HK-2 (cell line): ENCODE measurements at regions not wholly inside any gene's neighbourhood (a gene's known extent, or its start where the extent isn't known, plus 50 kb on each side); places are given as distances from the start of the nearest gene placed in this dataset.

Experiments used
- DNase-seq: peaks from one replicate; pipeline ENCODE4 v3.0.0-alpha.2; 2018; ENCODE audit not compliant: unreplicated experiment

GRCh38 chr1:219523411-219523810 is 89.5 kb downstream of the ZC3H11B start:
- DNase-seq: no peak

DNA sequence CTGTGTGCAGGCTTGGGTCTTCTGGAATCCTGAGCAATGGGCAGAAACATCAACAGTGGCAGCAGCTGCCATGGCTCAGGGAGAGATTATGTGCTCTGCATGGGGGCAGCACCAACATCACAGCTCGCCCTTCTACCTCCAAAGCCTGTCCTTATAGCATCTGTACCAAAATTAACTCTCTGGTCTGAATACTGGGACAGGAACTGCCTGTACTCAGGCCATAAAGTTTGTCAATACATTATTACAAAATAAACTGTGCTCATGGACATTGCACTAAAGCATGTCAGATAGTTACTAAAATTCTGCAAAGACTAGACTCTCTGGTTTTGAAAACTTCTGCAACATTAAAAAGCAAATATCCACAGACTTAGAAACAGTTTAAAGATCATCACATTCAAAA is 91.6 kb downstream of the ZC3H11B start:
- DNase-seq: no peak

DNA sequence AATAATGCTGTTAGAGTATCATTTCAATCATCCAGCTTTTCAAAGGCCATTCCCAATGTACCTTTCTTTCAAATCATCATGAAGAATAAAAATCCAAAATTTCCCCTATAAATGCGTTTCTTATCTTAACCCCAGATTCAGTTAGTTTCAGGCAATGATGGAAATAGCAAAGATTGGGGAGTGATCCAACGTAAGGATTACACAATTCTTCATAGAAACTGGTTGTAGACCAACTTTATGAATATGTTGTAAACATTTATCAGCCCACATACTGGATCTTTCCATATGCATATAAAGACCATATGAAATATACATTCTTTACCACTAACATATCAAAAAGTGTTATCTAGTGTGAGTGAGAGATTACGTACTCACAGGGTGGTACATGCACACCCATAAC is 92.7 kb downstream of the ZC3H11B start:
- DNase-seq: no peak

GRCh38 chr1:219518907-219519248 is 94.0 kb downstream of the ZC3H11B start:
- DNase-seq: no peak

DNA sequence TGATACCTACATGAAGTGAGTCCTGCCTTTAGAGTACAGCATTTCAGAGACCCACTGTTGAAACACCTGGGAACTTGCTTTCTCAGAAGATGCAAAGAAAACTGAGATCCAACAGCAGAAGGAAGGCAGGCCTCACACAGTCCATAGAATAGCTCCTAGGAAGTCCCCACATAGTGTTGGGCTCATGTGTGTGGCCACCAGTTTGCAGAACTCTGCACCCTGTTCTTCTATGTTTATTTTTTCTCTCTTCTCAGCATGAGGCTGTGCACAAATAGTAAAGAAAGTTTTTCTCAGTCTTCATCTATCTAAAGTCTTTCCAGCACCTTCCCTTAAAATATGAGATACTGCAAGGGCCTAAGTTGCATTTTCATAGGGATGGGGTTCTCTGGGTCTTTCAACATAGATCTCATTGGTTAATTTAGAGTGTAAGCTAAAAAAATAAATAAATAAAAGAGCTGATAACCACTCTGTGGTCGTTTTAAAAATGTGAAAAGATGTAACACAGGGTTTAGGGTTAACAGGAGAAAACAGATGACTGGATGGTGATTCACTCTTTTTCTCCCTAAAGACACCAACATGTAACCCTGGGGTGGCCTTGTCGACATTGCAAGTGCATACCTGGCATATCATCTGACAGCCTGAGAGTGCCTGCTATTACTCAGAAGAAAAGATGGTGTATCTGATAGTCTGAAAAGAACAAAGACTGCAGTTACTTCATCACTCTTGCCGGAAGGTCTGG is 94.6 kb downstream of the ZC3H11B start:
- DNase-seq: peak; percentile 44

DNA sequence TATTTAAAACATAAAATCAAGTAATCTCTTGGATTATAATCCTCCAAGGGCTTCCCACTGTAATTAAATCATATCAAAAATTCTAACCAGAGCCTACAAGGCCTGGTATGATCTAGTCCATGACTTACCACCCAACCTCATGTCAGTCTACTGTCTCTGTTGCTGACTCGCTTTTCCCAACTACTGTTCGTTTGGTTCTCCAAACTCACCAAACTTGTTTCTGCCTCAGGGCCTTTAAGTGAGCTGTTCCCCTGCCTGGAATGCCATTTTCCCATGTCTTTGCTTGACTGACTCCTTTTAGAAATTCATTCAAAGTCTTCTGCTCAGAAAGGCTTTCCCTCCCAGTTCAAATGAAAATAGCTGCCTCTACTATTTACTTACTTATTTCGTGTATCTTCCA is 95.9 kb downstream of the ZC3H11B start:
- DNase-seq: no peak

- DNase-seq: no peak
Measured at GRCh38 chr1:219514728-219515127, 98.2 kb downstream of the ZC3H11B start.

- DNase-seq: no peak
Measured at GRCh38 chr1:219507437-219507836, 105.5 kb downstream of the ZC3H11B start.

DNA sequence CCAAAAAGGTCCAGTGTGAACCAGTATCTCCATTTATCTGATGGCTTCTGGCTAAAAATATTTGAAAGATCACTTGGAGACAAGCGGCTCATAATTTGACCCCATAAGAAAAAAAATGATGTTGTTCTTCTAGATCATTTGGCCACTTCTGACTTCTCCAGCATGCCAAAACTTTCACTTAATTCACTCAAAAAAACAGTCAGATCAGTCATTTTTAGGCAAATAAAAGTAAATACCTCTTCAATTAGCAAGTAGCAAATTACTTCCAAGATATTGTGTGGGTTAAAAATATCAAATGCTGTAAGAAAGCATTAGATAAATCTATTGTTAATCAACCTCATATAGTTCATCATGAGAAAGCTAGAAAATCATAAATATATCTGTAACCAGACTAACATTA is 106.0 kb downstream of the ZC3H11B start:
- DNase-seq: no peak

- no peak for DNase-seq
Measured at GRCh38 chr1:219506473-219506899, 106.4 kb downstream of the ZC3H11B start.

DNA sequence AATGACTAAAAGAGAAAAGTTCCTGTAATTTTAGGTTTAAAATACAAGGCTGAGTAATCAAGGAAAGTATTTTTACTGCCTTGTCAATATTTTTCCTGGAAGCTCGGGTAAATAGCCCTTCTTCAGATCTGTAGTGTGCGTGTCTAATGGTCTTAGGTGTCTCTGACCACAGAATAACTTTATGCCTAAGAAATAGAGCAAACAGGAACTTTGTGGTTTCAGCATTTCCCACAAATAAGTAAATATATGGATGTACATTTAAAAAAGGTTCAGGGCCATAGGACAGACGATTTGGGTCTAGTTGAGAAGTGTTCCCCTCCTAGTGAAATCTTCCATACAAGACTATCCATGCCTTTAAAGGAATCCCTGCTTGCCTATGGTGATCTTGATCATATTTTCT is 107.0 kb downstream of the ZC3H11B start:
- no peak for DNase-seq

GRCh38 chr1:219503604-219504003 is 109.3 kb downstream of the ZC3H11B start:
- no peak for DNase-seq

- no peak for DNase-seq
Measured at GRCh38 chr1:219500327-219500897, 112.5 kb downstream of the ZC3H11B start.

DNA sequence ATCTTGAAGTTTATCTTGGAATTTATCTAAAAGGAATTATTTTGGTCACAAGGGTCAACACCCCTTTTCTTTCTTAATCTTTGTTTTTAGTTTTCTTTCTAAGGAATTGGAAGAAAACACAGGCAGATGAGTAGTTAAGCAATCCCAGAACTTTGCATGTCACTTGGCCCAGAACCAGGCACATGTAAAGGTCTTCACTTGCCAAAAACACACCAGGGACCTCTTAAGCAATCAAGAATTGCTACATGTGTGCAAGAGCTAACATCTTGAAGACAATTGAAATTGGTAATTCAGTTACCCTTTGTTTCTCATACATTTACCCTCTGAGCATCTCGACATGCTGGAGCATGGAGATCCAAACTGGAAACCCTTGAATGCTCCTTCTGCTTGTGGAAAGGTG is 114.2 kb downstream of the ZC3H11B start:
- no peak for DNase-seq

DNA sequence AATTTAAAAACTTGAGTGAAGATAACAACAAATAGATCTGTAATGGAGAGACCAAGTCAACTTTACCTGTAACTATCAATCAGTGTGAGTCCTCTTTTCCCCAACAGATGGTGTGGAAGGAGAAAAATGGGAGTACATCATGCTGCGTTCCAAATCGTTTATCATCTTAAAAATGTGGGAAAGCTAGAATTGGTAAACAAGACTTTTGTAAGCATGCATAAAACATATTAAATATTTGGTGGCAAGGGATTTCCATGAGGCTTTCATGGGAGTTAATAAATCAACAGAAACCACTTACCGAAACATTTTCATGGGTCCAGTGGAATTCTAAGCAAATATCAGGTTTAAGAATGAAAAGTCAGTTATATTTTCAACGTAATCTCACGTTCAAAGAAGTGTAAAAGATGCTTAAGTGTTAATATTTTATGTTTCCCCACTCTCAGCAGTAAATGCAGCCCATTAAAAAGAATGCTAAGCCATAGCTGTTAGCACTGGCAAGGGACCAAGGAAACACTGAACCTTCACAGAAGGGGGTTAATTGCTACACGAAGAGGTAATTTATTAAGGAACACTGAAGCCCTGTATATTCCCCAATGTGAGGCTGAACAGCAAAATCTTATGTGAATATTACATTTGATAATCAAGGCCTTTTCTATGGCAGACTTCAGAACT is 117.0 kb downstream of the ZC3H11B start:
- no peak for DNase-seq

GRCh38 chr1:219492717-219493116 is 120.2 kb downstream of the ZC3H11B start:
- DNase-seq: no peak

DNA sequence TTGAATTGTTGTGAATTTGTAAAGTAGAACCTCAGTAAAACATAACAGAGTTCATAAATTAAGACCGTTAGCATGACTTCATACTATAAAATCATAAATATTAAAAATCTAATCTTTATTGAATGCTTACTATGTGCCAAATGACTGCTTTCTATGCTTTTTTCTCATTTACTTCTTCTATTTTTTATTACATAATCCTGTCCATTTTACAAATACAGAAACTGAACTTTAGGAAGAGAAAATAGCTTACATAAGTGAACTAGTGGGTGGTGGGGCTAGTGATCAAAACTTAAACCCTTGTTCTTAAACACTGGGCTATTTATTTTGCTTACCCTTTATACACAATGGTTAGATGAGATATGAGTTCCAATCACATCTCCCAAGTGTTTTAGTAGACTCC is 122.3 kb downstream of the ZC3H11B start:
- DNase-seq: no peak

GRCh38 chr1:219489636-219490035 is 123.3 kb downstream of the ZC3H11B start:
- DNase-seq: no peak

GRCh38 chr1:219488275-219488674 is 124.6 kb downstream of the ZC3H11B start:
- no peak for DNase-seq

- no peak for DNase-seq
Measured at GRCh38 chr1:219483530-219483929, 129.4 kb downstream of the ZC3H11B start.

DNA sequence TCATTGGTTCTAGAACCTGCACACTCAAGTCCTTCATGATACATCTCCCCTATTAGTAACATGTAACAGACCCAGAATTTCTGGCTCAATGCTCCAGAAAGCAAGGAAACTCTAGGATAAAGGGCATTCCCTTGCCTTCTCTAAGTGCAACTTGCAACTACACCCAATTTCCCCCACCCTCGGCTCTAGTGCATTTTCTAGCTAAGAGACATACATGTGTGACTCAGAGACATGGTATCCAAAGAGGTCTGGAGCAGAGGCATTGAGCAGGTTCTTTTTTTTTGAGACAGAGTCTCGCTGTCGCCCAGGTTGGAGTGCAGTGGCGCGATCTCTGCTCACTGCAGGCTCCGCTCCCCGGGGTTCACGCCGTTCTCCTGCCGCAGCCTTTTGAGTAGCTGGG is 132.9 kb downstream of the ZC3H11B start:
- no peak for DNase-seq

DNA sequence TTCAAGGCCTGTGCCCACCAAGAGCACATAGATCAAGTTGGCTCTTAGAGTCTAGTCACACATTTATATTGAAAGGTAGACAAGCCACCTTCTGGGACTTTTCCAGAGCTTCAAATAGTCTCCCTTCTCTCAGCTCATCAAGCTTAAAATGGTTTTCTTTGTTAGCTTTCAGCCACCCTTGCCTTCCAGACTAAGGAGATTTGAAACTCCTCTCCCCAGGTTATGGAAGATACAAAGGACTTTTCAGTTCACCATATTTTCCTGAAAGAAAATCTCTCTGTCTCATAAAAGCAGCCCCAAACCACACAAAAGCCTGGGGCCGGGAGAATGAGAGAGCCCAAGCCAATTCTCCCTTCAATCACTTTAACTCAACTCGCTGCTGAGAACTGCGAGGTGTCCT is 134.1 kb downstream of the ZC3H11B start:
- DNase-seq: no peak

DNA sequence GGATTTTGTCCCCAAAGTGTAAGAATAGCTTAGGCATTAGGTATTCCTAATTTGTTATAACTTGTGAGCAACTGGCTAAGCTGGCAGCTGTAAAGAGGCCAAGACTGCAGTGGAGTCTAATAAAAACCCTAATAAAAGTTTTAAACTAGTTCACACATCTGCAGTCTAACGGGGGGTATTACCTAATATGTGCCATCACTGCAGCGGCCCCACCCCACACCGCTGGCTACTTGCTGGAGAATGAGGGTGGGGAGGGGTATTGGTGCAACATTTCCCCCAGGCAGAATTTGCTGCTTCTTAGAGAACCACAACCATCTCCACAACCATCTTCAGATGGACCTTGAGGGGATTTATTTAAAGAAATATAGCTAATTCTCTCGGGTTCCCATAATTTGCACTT is 135.0 kb downstream of the ZC3H11B start:
- DNase-seq: no peak
